NB4 (cell line): ENCODE measurements at regions not wholly inside any gene's neighbourhood (a gene's known extent, or its start where the extent isn't known, plus 50 kb on each side); places are given as distances from the start of the nearest gene placed in this dataset.
"Not testable (repeated sequence)": the region's sequence is repeated elsewhere in the genome, so short reads cannot be mapped to it uniquely, and the experiment has no call there.

Experiments
- DNase-seq: peaks from one replicate; pipeline ENCODE4 v3.0.0; 2010; ENCODE audit warnings: low read depth
- H3K4me3 ChIP-seq: one replicate; pipeline ENCODE4 v1.5.1; 2011; ENCODE audit warnings: mild to moderate bottlenecking, low read depth, low read length, moderate library complexity
- CTCF ChIP-seq: IDR thresholded peaks from one replicate; pipeline ENCODE4 v1.5.1; 2012; ENCODE audit warnings: low read depth, low read length
- MAX ChIP-seq: IDR thresholded peaks from 2 replicates; pipeline ENCODE4 v1.6.1; 2011; ENCODE audit warnings: low read depth, low read length
- MYC ChIP-seq: IDR thresholded peaks from 2 replicates; pipeline ENCODE4 v1.6.1; 2011; ENCODE audit warnings: low read depth, low read length
- POLR2A ChIP-seq: IDR thresholded peaks from 2 replicates; pipeline ENCODE4 v1.6.1; 2011; ENCODE audit warnings: mild to moderate bottlenecking; ENCODE audit not compliant: insufficient read length; ENCODE audit errors: extremely low read depth

- DNase-seq: no peak
- H3K4me3 ChIP-seq: no peak overlapping the region
- TF ChIP-seq MAX (no peak), MYC (no peak), CTCF (no peak), POLR2A (no peak)
Measured at GRCh38 chr16:16938980-16939379, 531.8 kb downstream of the XYLT1 start.

GRCh38 chr16:16940351-16940750, 530.4 kb downstream of the XYLT1 start:
- TF ChIP-seq CTCF: no peak
- no peak for TF ChIP-seq MYC
- TF ChIP-seq POLR2A: no peak
- TF ChIP-seq MAX: no peak
- no peak overlapping the region for H3K4me3 ChIP-seq
- DNase-seq: no peak

- H3K4me3 ChIP-seq, DNase-seq: not testable (repeated sequence)
Measured at GRCh38 chr16:16942849-16943248, 527.9 kb downstream of the XYLT1 start.

- no peak overlapping the region for H3K4me3 ChIP-seq
- no peak for DNase-seq
- TF ChIP-seq MAX (no peak), MYC (no peak), CTCF (no peak), POLR2A (no peak)
Measured at GRCh38 chr16:16945207-16945606, 525.6 kb downstream of the XYLT1 start.

- no peak for TF ChIP-seq MAX
- no peak for TF ChIP-seq POLR2A
- no peak for TF ChIP-seq MYC
- no peak for TF ChIP-seq CTCF
- H3K4me3 ChIP-seq: no peak overlapping the region
- no peak for DNase-seq
Measured at GRCh38 chr16:16956376-16956775, 514.4 kb downstream of the XYLT1 start.

GRCh38 chr16:16960785-16961184, 510.0 kb downstream of the XYLT1 start:
- no peak overlapping the region for H3K4me3 ChIP-seq
- no peak for DNase-seq
- TF ChIP-seq CTCF: no peak
- TF ChIP-seq MAX: no peak
- TF ChIP-seq POLR2A: no peak
- TF ChIP-seq MYC: no peak
